EL (cell line): ENCODE measurements at regions not wholly inside any gene's neighbourhood (a gene's known extent, or its start where the extent isn't known, plus 50 kb on each side); places are given as distances from the start of the nearest gene placed in this dataset.

Source experiments
- DNase-seq: peaks from one replicate; pipeline ENCODE4 v3.0.0-alpha.2; 2016

DNA sequence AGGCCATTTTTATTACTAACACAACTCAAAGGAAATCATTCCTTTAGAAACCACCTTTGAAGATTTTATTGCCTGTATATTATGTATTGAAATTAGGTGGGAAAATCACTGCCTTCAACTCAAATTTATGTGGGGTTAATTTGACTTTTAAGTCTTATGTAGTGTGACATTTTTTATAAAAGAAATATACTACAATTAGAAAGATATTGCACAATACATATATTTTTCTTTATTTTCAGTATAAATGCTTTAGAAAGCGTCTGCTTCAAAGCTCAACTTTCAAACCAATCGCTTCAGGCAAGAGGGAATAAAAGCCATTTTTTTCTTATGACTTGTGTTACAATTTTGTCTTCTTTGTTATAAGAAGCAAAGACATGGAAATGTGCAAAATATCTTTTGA lies 337.4 kb upstream of the ZWINT start:
- DNase-seq, result no peak

DNA sequence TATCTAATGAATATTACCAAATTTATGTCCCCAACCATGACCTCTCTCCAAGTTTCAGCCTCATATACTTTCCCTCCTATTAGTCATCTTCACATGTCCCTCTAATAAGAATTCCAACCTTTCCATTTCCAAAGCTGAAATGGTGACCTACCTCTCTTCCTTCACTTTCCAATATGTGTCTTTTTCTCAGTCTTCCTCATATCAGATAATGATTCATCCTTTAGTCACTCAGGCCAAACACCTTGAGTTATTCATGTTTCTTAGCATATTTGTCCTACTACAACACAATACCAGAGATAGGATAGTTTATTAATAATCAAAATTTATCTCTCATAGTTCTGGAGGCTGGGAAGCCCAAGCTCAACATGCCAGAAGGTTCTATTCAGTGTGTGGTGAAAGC lies 318.5 kb upstream of the ZWINT start:
- no peak for DNase-seq

DNA sequence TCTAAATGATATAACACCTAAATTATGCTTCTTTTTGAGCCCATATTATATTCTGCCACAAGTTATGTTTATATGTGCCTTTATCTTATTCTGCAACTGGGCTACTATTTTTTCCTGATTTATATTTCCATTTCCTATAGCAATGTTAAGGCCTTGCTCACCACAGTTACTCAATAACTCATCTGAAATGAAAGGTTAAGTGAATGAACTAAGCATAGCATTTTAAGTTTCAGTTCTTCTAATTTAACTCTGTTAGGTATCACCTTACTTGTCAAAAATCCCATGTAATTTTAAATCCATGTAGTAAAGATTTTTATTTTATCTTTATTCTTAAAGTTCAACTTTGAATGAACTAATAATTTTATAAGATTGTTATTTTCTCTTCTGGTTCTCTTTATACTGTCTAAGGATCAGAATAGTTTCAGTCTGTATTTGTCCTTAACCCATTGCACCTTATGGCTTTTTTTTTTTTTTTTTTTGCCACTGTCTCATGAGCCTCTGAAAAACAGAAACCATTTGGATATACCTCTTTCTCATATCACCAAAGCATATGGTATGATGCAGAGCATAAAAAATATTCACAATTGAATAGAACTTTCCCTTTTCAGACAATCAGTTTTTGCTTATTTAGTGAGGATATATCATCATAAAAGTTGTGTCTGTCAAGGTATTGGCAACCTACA lies 301.8 kb upstream of the ZWINT start:
- DNase-seq, result no peak

DNA sequence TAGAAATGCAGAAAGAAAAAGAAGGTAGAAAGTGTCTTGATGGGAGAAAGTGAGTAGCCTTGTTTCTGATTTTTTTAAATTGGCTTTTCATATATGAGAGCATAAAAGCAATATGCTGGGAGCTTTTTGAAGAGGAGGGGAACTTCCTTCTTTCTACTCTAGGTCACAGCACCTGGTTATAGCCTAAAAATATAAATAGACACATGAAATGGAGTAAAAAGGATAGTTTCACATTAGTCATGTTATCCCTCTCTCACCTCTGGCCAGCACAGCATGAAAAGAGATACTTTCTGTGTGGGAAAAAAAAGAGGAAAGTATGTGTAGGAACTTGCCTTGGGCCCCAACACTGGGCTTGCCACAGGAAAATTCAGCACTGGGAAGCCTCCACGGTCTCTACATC lies 292.2 kb upstream of the ZWINT start:
- DNase-seq, result no peak

DNA sequence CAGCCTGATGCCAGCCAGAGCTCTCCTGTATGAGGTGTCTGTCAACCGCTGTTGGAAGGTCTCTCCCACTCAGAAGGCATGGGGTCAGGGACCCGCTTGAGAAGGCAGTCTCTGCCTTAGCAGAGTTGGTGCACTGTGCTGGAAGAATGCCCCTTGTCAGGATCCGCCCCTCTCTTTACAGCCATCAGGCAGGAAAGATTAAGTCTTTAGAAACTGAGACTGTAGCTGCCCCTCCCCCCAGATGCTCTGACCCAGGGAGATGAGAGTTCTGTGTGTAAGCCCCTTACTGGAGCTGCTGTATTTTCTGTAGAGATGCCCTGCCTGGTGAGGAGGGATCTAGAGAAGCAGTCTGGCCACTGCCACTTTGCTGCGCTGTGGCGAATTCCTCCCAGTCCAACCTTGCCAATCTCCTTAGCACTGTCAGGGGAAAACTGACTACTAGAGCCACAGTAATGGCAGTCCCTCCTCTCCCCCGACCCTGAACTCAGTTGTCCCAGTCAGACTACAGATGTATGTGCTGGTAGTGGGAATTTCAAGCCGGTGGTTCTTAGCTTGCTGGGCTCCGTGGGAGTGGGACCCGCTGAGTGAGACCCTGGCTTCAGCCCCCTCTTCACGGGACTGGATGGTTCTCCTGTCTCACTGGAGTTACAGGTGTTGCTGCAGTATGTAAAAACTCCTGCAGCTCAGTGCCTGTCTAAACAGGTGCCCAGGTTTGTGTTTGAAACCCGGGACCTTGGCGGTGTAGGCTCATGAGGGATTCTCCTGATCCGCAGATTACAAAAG lies 285.5 kb upstream of the ZWINT start:
- no peak for DNase-seq

DNA sequence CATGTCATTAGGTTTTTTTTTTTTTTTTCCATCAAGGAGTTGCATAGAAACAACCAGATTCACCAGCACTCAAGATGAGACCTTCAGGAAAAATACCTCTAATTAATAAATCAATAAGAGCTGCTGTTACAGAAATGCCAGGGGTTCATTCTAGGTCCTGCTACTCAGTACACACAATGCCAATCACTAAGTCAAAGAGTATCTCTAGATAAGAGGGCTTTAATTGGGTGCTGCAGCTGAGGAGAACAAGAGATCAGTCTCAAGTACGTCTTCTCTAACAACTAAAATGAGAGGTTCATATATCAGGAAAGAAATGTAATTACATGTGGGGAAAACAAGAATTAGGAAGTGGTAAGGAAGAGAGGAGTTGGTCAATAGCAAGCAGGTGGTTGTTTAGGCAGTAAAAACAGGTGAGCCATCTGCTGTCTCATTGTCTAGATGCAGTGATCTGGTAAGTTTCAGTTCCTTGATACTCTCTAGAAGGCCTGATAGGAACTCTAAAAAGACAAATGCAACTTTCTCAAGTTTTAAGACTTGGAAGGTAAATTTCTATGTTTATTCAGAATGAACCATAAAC lies 272.9 kb upstream of the ZWINT start:
- DNase-seq, result no peak

DNA sequence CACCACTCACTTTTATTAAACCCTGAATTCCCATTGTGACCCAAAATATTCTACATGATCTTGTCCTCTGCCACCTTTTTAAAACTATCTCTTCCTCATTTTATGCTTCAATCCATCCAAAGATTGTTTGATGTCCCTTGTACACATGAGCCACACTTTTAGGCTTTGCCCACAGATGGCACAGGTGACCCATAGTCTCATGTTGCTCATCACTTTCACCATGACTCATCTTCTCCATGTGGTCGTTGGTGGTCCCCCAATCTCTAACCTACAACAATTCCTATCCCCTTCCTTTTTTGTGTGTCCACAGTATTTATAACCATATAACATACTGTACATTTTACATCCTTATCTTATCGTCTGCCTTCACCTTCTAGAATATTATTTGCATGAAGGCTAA lies 271.5 kb upstream of the ZWINT start:
- no peak for DNase-seq

DNA sequence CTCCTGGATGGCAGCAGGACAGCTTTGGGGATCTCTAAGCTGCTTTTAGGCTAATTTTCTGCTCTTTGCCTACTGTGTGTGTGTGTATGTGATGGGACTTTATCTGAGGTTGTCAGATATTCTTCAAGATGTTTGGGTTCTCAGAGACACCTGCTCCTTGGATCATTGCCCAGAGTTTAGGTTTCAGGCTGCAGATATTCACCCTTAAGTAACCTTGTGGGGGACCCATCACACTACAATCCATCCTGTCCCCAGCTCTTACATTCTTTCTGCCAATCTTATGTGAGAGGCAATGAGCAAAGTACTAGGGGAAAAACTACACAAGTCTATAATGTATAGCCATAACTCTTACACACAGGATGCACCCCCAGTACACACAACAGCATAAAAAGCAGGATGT lies 263.0 kb upstream of the ZWINT start:
- DNase-seq, result no peak

DNA sequence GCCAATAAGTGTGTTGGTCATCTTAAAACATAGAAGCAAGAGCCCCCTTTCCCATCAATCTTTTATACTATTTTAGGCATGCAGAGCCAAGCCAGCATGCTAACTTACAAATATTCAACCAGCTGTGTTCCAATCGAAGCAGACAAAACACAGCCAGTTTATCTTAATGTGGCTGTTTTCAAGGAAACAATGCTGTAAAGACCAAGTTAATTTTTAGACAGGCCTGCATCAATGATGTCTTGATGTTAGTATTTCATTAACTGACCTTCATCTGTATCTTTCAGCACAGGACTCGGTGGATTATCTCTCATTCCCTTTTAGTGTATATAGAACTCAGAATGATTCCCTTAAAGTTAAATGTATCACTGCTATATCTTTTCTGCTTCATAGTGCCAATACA lies 262.0 kb upstream of the ZWINT start:
- DNase-seq, result no peak

DNA sequence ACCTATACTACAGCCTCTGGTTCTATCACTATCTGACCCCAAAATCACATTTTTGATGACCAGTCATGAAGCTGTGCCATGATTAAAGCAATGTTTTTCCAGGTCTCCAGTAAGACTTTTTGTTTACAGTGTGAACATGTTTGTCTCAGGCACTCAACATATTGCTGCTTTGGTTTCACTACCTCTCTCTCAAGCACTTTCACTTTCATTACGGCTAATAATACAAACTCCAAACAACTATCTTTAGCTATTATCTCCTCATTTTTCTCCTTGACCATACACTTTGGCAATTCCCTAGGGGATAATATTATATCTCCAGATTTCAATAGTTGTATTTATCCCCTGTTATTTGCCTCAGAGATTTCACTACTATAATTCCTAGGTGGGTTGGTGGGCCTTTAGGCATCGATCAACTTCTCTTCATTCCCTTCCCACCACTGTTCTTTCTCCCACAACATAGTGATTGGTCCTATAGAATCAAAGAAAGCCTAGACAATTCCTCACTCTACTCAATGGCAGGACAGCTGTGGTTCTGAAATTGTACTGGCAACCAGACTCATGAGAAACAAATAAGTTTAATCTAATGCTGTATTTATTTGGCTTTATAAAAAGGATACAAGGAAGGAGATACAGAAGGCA lies 261.4 kb upstream of the ZWINT start:
- DNase-seq, result no peak

DNA sequence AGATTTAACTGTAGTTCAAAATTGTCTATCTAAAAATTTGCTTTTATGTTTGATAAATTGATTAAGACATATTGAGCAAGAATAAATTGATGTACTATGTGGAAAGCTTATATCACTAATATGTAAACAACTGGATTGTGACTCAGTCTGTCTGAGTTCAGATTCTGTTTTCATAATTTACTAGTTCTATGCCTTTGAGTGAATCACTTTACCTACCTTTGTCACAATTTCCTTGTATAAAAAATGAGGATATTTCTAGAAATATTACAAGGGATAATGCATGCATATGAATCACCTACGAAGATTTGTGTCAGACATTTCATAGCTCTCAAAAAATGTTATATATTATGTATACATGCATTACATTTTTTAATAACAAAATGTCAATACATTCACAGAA lies 245.1 kb upstream of the ZWINT start:
- no peak for DNase-seq

DNA sequence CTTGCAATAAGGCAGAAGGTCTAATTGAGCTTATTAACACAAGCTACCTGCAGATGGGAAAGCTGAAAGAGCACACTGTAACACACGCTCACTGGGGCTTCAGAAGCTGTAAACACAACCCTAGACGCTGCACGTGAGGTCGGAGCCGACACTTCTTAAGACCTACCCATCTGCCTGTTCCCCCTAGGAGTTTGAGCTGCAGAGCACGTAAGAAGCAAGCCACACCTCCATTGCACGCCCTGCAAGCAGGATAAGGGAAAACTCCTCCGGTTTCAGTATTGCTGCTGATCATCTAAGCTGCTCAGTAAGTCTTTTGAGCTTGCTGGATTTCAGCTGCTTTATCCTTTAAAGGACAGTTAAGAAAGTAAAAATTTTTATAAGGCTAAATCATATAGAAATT lies 244.0 kb upstream of the ZWINT start:
- no peak for DNase-seq

DNA sequence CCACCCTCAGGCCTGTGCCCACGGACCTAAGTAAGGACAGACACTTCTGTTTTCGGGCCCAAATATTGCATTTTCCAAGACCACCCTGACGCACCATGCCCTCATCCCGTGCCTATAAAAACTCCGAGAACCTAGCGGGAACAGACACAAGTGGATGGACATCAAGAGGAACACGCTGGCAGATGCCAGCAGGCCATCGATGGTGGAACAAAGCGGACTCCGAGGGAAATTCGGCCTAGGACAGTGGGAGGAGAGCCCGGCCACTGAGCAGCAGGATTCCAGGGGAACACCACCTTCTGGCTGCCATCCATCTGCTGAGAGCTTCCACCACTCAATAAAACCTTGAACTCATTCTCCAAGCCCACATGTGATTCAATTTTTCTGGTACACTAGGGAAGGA lies 243.6 kb upstream of the ZWINT start:
- DNase-seq, result no peak

DNA sequence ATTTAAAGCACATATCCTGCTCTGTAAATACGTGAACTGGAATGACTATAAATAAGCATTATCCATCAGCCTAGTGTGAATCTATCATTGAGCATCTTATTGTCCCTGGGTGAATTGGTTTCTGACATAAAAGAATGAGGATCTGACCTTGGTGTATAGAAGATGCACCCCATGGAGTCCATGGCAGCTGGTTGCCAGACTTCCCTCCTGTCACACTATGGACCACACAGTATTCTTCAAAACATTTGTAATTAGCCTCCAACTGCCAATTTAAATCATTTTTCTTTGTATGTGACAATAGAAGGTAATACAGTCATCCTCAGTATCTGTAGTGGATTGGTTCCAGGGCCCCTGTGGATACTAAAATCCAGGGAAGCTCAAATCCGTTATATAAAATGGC lies 238.1 kb upstream of the ZWINT start:
- DNase-seq, result no peak

DNA sequence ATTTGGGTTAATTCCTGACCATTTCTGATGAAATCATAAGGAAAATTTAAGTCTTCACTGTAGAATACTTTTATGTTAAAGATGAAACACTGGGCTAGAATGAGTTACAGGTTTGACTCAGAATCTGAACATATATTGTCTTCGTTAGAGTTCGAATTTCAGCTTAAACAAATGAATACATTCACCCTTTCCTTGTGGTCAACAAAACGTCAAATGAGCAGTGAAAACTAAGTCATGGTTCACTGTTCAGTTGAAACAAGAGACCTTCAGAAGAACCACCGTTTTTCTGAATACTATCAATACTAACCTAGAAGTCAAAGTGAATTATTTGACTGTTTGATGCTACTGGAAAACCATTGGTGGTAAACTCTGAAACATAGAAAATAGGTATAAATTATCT lies 235.2 kb upstream of the ZWINT start:
- no peak for DNase-seq

DNA sequence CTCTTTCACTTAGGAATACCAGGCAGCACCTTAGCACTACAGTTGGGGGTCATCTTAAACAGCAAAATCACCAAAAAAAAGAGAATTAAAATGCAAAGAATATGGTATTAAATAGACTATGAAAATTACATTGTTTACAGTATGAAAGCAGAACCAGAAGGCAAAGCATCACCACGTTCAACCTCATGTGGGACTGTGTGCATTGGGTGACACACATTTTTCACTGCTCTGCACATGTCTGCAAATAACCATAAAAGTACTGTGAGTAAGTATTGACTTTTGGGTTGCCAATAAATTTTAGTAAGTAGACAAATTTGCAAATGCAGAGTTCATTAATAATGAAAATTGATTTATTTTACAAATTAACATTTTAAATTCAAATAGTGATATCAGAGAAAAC lies 232.1 kb upstream of the ZWINT start:
- DNase-seq, result no peak

DNA sequence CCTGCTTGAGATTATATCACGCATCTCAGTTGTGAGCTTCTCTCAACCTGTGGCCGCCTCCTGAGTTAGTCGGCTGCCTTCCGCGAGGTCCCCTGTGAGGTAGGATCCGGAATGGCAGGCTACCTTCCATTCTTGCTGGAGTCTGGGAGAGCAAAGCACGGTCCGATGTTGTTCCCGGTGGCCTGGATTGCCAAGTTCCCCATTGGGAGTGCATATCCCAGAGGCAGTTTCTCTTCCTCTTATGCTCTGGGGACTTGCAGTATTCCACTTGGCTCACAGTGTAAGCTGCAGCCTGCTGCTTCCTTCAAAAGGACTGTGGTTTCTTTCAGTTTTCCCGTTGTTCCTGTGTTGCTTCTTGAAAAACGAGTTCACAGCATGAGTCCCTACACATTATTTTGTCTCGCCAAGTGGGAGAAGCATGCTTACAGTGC lies 225.4 kb upstream of the ZWINT start:
- no peak for DNase-seq

DNA sequence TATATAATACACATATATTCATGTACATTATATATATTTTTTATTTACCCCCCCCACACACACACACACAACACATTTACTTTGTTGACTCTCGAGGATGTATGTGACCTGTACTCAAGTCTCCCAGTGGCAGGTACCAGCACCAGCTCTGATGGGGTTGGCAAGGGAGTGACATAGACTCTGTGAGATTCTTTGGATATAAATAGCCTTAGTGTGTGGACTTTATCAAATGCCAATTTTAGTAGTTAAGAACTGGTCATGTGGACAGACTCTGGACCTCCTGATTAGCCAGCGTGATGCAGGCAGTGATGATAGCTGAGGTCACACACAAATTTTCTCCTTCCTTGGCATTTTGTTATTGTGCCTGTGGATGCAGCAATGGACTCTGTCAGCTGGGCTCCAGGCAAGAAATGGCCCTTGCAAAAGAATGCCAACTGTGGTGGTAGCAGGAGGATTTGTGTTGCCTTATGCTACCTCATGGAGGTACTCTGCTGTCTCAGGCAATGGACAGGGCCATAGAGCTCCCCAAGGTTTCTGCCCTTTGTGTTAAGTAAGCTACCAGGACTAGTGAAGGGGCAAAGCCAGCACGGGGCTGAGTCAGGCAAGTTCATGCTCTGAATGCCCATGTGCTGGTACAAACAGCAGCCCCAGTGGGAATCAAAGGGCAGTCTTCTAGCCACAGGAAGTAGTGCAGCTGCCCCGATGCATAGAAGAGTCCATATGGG lies 224.6 kb upstream of the ZWINT start:
- DNase-seq, result no peak

DNA sequence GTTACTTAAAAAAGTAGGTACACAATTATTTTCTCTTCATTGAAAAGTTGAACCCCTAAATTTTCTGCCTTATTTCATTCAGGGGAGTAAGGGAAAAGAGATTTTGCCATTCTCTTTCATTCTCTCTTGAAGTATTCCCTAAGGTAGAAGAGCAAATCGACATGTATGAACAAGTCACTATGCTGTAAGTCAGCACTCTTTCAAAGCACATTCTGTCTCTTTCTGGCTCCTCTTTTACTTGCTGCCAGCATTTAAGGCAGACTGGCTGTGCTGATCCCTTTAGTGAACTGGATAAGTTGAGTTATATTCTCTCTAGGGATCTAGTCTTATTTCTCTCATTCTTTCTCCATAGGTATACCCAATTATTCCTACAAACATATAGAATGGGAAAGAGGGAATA lies 222.3 kb upstream of the ZWINT start:
- no peak for DNase-seq

DNA sequence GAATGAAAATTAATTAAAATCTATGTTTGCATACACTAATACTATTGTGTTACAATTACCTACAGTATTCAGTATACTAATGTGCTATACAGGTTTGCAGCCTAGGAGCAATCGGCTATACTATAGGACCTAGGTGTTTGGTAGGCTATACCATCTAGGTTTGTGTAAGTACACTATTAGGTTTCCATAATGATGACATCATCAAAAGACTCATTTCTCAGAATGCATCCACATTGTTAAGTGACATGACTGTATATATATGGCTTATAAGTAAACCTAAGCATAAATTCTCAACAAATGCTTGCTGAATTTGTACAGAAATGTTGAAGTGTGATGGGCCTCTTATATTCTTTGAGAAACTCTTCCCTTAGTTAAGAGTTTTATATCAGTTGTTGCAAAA lies 206.5 kb upstream of the ZWINT start:
- DNase-seq, result no peak

DNA sequence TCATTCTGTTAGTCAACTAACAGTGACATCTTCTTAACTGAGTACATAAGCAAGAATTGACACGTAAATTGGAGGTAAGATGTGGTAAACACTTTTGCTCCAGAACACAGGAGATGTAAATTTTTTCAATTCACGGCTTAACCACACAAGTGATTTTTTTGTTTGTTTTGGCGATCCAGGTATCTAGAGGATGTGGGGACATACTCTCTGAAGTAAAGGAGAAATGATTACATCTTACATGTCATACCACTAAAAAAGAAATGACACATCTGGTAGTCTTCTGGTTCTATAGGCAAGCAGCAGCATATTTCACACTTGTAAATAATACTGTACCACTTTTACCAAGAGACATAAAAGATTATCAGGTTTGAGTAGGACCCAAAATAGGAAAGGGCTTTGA lies 200.3 kb upstream of the ZWINT start:
- DNase-seq, result no peak

DNA sequence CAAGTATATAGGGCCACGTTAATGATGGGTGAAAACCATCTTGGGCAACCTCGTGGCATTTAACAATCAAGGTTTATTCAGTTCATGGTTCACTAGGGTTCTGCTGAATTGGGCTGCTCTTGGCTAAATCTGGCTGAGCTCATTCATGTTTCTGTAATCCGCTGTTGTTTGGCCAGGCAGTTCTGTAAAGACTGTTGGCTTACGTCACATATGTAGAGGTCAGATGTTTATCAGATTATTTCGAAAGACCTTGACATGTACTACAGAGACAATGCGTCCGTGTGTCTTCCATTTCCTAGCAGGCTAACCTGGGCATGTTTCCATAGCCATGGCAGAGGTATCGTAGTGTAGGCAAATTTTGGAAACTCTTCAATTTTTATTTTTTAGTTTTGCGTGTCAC lies 190.0 kb upstream of the ZWINT start:
- no peak for DNase-seq

DNA sequence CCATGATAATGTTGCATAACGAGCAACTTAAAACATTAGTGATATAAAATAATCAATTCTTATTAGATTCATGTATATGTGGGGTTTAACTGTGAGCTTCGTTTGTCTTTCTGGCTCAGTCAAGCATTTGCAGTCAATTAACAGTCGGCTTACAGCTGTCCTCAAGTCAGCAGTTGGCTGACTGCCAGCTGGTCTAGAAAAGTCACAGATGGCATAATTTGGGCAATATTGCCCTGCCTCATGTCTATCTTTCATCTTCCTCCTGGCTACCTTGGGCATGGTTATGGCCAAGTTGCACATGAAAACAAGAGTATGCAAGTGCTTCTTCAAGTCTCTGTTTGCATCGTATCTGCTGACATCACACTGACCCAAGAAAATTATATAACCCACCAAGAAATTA lies 186.1 kb upstream of the ZWINT start:
- no peak for DNase-seq
